ENCODE measurements at regions not wholly inside any gene's neighbourhood (a gene's known extent, or its start where the extent isn't known, plus 50 kb on each side); places are given as distances from the start of the nearest gene placed in this dataset.
A peak's percentile ranks its signal among the peaks of the same experiment; 100 is the strongest.

DNA sequence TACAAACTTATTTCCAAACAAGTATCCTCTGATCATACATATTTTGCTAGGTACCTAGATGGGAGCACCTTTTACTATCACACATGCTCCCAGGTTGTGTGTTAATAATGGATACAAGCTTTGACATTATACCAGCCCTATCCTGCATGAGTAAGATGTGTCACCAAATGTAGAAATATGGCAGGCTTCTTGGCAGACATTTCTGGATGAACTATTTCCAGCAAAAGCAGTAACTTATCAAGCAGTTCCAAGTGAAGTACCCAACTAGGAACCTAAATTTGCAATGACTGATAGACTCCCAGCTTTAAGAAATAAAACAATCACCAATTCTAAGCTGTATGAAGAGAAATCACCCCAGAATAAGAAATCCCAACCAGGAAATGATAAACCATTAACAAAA is 103.7 kb upstream of the TMEM72 start:
- Histone ChIP-seq H3K4me2 (peak overlapping the region in 3 of 11 experiments; percentile 2 to 27 (median 6); a peak in 4 of 22 replicates), H3K4me3 (no peak overlapping the region), H4K20me1 (no peaks in the 10 kb centered on the region), H3K36me3 (no peaks in the 10 kb centered on the region), H3K4me1 (peaks cover 0 to 39% (median 9%) of the 10 kb centered on the region in 10 experiments; a peak in 10 of 20 replicates), H3K27me3 (no peaks in the 10 kb centered on the region), H3K27ac (no peak overlapping the region), H3K9me3 (replicated peaks in 1 of 11) (peaks cover 0 to 17% (median 5%) of the 10 kb centered on the region in 11 experiments; a peak in 8 of 22 replicates), H3K9ac (no peak overlapping the region)
- no peak for TF ChIP-seq Cebpa-rat (IDR thresholded peaks at IDR 0.05)

DNA sequence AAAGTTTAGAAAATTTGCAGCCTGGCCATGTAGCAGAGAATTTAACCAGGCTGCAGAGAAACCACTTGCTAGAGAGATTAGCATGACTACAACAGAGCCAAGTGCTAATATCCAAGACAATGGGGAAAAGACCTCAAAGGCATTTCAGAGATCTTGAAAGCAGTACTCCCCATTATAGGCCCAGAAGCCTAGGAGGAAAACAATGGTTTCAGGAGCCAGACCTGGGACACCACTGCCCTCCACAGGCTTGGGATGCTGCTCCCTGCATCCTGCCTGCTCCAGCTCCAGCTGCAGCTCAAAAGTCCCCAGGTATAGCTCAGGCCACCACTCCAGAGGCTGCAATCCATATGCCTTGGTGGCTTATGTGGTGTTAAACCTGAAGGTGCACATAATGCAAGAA is 101.5 kb upstream of the TMEM72 start:
- Histone ChIP-seq H3K27ac (no peak overlapping the region), H3K4me3 (no peak overlapping the region), H3K9ac (no peak overlapping the region), H3K9me3 (replicated peaks in 1 of 11) (peaks cover 0 to 18% (median 5%) of the 10 kb centered on the region in 11 experiments; a peak in 9 of 22 replicates), H4K20me1 (no peaks in the 10 kb centered on the region), H3K4me2 (no peak overlapping the region), H3K36me3 (no peaks in the 10 kb centered on the region), H3K4me1 (peaks cover 0 to 34% (median 9%) of the 10 kb centered on the region in 10 experiments; a peak in 10 of 20 replicates), H3K27me3 (no peaks in the 10 kb centered on the region)
- no peak for TF ChIP-seq Cebpa-rat (IDR thresholded peaks at IDR 0.05)

DNA sequence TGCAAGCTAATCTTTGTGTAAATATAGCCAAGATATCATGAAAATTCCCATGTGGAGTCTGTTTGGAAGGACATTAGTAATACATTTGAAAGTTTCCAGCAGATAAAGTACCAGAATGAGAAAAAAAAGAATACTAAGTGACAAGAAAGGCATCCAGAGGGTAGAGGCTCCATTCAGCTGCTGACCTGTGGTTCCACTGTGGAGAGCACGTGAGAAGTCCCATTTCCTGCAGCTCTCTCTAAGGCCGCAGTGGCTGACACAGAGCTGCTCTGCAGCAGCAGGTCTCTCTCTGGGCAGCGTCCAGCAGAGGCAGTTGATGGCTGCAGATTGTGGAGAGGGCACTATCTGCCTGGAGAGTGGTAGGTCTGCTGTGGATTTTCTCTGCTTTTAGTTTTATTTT is 100.1 kb upstream of the TMEM72 start:
- no peaks in the 10 kb centered on the region for H4K20me1 ChIP-seq
- TF ChIP-seq Cebpa-rat (IDR thresholded peaks at IDR 0.05), result no peak
- H3K27ac ChIP-seq, result no peak overlapping the region

DNA sequence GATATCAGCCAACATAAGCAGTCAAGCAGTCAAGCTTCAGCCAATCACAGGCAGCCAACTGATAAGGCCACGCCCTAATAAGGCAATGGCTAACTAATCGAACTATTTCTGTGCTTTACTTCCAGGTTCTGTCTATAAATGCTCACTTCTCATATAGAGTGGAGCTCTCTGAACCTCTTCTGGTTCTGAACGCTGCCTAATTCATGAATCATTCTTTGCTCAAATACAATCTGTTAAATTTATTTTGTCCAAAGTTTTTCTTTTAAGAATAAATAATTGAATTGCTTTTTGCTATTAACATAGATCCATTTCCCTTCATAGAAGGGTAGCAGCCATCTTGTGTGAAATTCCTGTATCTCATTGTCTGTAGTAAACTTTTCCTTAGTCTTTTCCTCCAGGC is 97.9 kb upstream of the TMEM72 start:
- H3K4me2 ChIP-seq, result no peak overlapping the region
- H3K4me3 ChIP-seq, result no peak overlapping the region
- peaks cover 0 to 14% (median 0%) of the 10 kb centered on the region in 10 experiments; a peak in 5 of 20 replicates for H3K4me1 ChIP-seq
- H4K20me1 ChIP-seq, result no peaks in the 10 kb centered on the region
- no peaks in the 10 kb centered on the region for H3K27me3 ChIP-seq
- no peaks in the 10 kb centered on the region for H3K36me3 ChIP-seq
- no peak overlapping the region for H3K9ac ChIP-seq
- H3K27ac ChIP-seq, result no peak overlapping the region
- peaks cover 0 to 18% (median 6%) of the 10 kb centered on the region in 11 experiments; a peak in 12 of 22 replicates for H3K9me3 ChIP-seq (replicated peaks in 1 of 11)
- no peak for TF ChIP-seq Cebpa-rat (IDR thresholded peaks at IDR 0.05)

More for the DNA sequence above, 100.1 kb upstream of the TMEM72 start:
- Histone ChIP-seq H3K4me3 (no peak overlapping the region), H3K27me3 (no peaks in the 10 kb centered on the region), H3K36me3 (no peaks in the 10 kb centered on the region), H3K4me2 (peak overlapping the region in 3 of 11 experiments; percentile 13 to 36 (median 19); a peak in 4 of 22 replicates), H3K4me1 (peaks cover 0 to 21% (median 0%) of the 10 kb centered on the region in 10 experiments; a peak in 5 of 20 replicates), H3K9me3 (replicated peaks in 1 of 11) (peaks cover 0 to 18% (median 5%) of the 10 kb centered on the region in 11 experiments; a peak in 9 of 22 replicates), H3K9ac (no peak overlapping the region)

DNA sequence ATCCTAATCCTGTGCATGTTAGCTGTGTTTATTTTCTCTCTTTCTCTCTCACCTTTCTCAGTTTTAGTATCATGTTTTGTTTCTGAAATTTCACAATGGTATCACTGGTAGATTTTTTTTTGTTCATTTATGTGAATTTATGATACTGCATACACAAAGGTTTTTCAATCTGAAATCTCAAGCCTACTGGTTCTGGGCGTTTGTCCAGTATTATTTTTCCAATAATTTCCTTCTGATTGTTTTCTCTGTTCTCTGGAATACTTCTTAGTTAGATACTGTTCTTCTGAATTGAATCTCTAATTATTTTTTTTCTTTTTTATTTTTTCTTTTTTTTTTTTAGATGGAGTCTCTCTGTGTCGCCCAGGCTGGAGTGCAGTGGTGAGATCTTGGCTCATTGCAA is 96.2 kb upstream of the TMEM72 start:
- H3K4me3 ChIP-seq, result no peak overlapping the region
- peaks cover 0 to 23% (median 6%) of the 10 kb centered on the region in 11 experiments; a peak in 14 of 22 replicates for H3K9me3 ChIP-seq (replicated peaks in 1 of 11)
- no peak overlapping the region for H3K9ac ChIP-seq
- TF ChIP-seq Cebpa-rat (IDR thresholded peaks at IDR 0.05), result no peak
- H4K20me1 ChIP-seq, result no peaks in the 10 kb centered on the region
- H3K27ac ChIP-seq, result no peak overlapping the region
- H3K27me3 ChIP-seq, result no peaks in the 10 kb centered on the region
- H3K36me3 ChIP-seq, result no peaks in the 10 kb centered on the region
- H3K4me2 ChIP-seq, result no peak overlapping the region
- H3K4me1 ChIP-seq, result peaks cover 0 to 30% (median 0%) of the 10 kb centered on the region in 10 experiments; a peak in 5 of 20 replicates

DNA sequence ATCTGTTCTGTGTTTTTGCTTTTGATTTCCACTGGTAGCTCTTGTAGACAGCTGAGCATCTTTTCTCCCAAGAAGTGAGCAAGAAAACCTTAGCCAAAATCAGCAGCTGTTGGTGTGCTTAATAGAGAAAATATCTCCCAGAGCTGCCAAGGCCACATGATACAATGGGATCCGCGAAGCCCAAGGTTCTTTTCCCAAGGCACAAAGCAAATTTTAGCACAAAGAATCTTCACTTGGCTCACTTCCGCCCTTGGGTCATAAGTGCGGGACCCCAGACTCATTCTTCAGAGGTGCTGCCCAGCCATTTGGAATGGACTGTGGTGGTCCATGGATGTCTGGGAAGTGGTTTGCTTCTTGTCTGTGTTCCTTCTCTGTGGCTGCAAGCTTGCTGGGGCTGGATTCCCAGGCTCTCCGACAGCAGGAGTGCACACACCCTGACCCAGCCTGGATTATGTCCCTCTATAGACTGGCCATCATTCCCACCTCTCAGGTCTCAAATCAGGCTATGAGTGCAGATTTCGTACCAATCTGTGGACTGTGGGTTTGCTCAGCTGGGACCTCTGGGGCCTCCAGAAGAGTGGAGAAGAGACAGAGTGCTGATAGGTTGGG is 93.0 kb upstream of the TMEM72 start:
- Histone ChIP-seq H3K4me2 (peak overlapping the region in 4 of 11 experiments; percentile 1 to 28 (median 13); a peak in 4 of 22 replicates), H3K27me3 (no peaks in the 10 kb centered on the region)

DNA sequence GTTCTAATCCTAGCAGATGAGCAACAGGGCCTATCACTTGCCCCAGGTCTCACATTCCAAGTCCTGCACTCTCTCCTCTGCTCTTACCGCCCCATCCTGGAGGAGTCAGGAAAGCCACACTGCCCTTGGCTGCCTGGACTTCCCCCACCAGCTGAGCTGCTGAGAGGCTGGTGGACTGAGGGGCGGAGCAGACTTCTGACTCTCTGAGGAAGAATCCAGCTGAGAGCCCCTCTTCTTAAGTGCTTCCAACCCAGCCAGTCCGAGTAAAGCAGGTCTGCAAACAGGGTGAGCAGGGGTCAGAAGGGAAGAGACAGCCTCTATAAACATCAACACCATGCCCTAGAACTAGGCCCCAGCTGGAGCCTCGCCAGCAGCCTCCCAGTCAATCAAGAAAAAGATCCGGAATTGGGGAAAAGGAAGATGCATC is 92.4 kb upstream of the TMEM72 start:
- Histone ChIP-seq H4K20me1 (no peaks in the 10 kb centered on the region), H3K4me1 (peaks cover 33 to 57% (median 36%) of the 10 kb centered on the region in 10 experiments), H3K27me3 (no peaks in the 10 kb centered on the region), H3K4me2 (peak overlapping the region in 4 of 11 experiments; percentile 1 to 28 (median 13); a peak in 6 of 22 replicates), H3K27ac (no peak overlapping the region), H3K9me3 (replicated peaks in 1 of 11) (peaks cover 0 to 26% (median 4%) of the 10 kb centered on the region in 11 experiments; a peak in 13 of 22 replicates), H3K9ac (no peak overlapping the region), H3K4me3 (no peak overlapping the region), H3K36me3 (no peaks in the 10 kb centered on the region)
- TF ChIP-seq Cebpa-rat (IDR thresholded peaks at IDR 0.05), result no peak

More for the DNA sequence above, 93.0 kb upstream of the TMEM72 start:
- Histone ChIP-seq H3K27ac (no peak overlapping the region), H3K9me3 (replicated peaks in 1 of 11) (peaks cover 0 to 26% (median 4%) of the 10 kb centered on the region in 11 experiments; a peak in 14 of 22 replicates), H3K4me3 (no peak overlapping the region), H3K9ac (no peak overlapping the region), H3K4me1 (peaks cover 28 to 51% (median 30%) of the 10 kb centered on the region in 10 experiments), H4K20me1 (no peaks in the 10 kb centered on the region), H3K36me3 (no peaks in the 10 kb centered on the region)
- no peak for TF ChIP-seq Cebpa-rat (IDR thresholded peaks at IDR 0.05)

DNA sequence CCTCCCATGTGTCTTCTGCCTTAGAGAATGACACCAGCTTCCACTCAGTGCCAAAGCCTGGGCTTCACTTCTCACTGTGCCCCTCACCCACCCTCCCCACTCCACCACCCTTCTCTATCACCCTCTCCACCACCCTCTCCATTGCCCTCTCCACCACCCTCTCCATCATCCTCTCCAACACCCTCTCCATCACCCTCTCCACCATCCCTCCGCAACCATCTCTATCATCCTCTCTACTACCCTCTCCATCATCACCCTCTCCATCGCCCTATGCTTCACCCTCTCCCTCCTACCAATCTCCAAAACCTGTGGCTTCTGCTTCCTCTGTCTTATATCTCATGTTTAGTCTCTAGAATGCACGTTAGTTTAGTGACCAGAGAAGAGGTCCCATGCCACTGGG is 91.0 kb upstream of the TMEM72 start:
- Histone ChIP-seq H3K27me3 (no peaks in the 10 kb centered on the region), H3K36me3 (no peaks in the 10 kb centered on the region)

DNA sequence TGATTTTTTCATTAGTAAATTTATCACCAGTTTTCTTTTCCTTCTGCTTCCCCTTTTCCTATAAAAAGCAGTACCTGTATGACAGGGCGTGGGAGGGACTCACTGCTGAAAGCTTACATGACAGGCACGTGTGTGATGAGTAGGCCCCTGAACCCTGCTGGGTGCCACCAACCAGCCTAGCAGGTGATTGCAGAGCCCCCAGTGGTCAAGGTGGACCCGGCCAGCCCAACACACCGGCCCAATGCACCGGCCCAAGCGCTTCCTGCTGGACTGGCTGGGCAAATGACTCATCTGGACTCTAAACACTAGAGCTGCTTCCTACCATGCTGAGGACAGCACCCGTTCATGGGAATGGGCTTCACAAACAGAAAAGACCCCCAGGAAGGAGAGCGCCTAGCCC is 89.8 kb upstream of the TMEM72 start:
- TF ChIP-seq Cebpa-rat (IDR thresholded peaks at IDR 0.05), result no peak
- Histone ChIP-seq H3K9ac (peak overlapping the region in 6 of 11 experiments; percentile 34 to 75 (median 52); a peak in 11 of 22 replicates), H4K20me1 (no peaks in the 10 kb centered on the region), H3K27ac (peak overlapping the region in 8 of 11 experiments; percentile 10 to 87 (median 74); a peak in 16 of 22 replicates), H3K9me3 (replicated peaks in 1 of 11) (peaks cover 0 to 35% (median 13%) of the 10 kb centered on the region in 11 experiments; a peak in 14 of 22 replicates), H3K4me1 (peaks cover 33 to 76% (median 47%) of the 10 kb centered on the region in 10 experiments), H3K4me2 (peak overlapping the region; percentile 58 to 93 (median 80)), H3K27me3 (no peaks in the 10 kb centered on the region), H3K4me3 (peak overlapping the region in 5 of 10 experiments; percentile 2 to 25 (median 4); a peak in 3 of 20 replicates), H3K36me3 (no peaks in the 10 kb centered on the region)

More for the DNA sequence above, 91.0 kb upstream of the TMEM72 start:
- no peak overlapping the region for H3K9ac ChIP-seq
- no peaks in the 10 kb centered on the region for H4K20me1 ChIP-seq
- TF ChIP-seq Cebpa-rat (IDR thresholded peaks at IDR 0.05), result no peak
- H3K4me2 ChIP-seq, result peak overlapping the region in 7 of 11 experiments; percentile 68 to 93 (median 85); a peak in 11 of 22 replicates
- H3K27ac ChIP-seq, result peak overlapping the region in 1 of 11 experiments; percentile 87; a peak in 1 of 22 replicates
- H3K4me1 ChIP-seq, result peaks cover 33 to 70% (median 44%) of the 10 kb centered on the region in 10 experiments
- H3K4me3 ChIP-seq, result no peak overlapping the region
- H3K9me3 ChIP-seq (replicated peaks in 1 of 11), result peaks cover 0 to 35% (median 12%) of the 10 kb centered on the region in 11 experiments; a peak in 14 of 22 replicates
